Peyer's patch (tissue), 4 donors: ENCODE measurements at regions not wholly inside any gene's neighbourhood (a gene's known extent, or its start where the extent isn't known, plus 50 kb on each side); places are given as distances from the start of the nearest gene placed in this dataset.
"Not testable (repeated sequence)": the region's sequence is repeated elsewhere in the genome, so short reads cannot be mapped to it uniquely, and the experiment has no call there.

Source experiments
- DNase-seq, 3 donors: peaks; one replicate each; pipeline ENCODE4 v3.0.0-alpha.2; 2017 to 2019
- H3K27ac ChIP-seq, 4 donors: fragments of 200-600 bp; sonication (generic); one replicate each; pipeline ENCODE4 v1.5.1; 2016 to 2019
- H3K27me3 ChIP-seq, 2 donors: fragments of 200-600 bp; sonication (generic); one replicate each; pipeline ENCODE4 v1.5.1; 2019
- H3K36me3 ChIP-seq, 3 donors: fragments of 200-600 bp; sonication (generic); one replicate each; pipeline ENCODE4 v1.5.1; 2016 to 2019
- H3K4me1 ChIP-seq, 4 donors: fragments of 200-600 bp; sonication (generic); one replicate each; pipeline ENCODE4 v1.5.1; 2016 to 2019
- H3K4me3 ChIP-seq, 4 donors: fragments of 200-600 bp; sonication (generic); 1 replicate in 3 of 4; 2 replicates in 1 of 4; pipeline ENCODE4 v1.5.1; 2016 to 2019; ENCODE audit warnings: mild to moderate bottlenecking in 1 of 4
- H3K9me3 ChIP-seq, 4 donors: fragments of 200-600 bp; sonication (generic); one replicate each; pipeline ENCODE4 v1.5.1; 2016 to 2019; ENCODE audit warnings: mild to moderate bottlenecking in 1 of 4
- POLR2A ChIP-seq, 2 donors: fragments of 450-650 bp; IDR thresholded peaks; one replicate each; pipeline ENCODE4 v1.5.1; 2017; ENCODE audit warnings: antibody characterized with exemption in 2 of 2, mild to moderate bottlenecking in 2 of 2, moderate library complexity in 2 of 2
- TF ChIP-seq, protein P1 (sequence below), 6 experiments: fragments of 450-650 bp in 4 of 6; fragments of 200-600 bp in 2 of 6; sonication (generic) in 1 of 6; IDR thresholded peaks; one replicate each; pipeline ENCODE4 v1.5.1; 2017 to 2019; ENCODE audit warnings: antibody characterized with exemption in 6 of 6, mild to moderate bottlenecking in 3 of 6, moderate library complexity in 1 of 6

DNA sequence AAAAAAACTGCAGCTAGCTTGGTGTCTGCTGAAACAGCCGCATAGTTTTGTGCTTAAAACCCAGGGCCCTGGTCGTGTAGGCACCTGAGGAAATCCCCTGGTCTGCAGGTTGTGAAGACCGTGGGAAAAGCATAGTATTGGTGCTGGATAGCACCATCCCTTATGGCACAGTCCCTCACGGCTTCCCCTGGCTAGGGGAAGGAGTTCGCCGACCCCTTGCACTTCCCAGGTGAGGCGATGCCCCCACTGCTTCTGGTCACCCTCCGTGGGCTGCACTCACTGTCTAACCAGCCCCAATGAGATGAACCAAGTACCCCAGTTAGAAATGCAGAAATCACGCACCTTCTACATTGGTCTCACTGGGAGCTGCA is 1105.1 kb downstream of the STPG2 start:
- H3K9me3 ChIP-seq: no peaks in the 10 kb centered on the region
- no peaks in the 10 kb centered on the region for H3K27me3 ChIP-seq
- TF ChIP-seq POLR2A (IDR thresholded peaks at IDR 0.05): no peak
- DNase-seq: no peak
- no peaks in the 10 kb centered on the region for H3K4me1 ChIP-seq
- H3K4me3 ChIP-seq: no peak overlapping the region
- no peak overlapping the region for H3K27ac ChIP-seq
- no peaks in the 10 kb centered on the region for H3K36me3 ChIP-seq

DNA sequence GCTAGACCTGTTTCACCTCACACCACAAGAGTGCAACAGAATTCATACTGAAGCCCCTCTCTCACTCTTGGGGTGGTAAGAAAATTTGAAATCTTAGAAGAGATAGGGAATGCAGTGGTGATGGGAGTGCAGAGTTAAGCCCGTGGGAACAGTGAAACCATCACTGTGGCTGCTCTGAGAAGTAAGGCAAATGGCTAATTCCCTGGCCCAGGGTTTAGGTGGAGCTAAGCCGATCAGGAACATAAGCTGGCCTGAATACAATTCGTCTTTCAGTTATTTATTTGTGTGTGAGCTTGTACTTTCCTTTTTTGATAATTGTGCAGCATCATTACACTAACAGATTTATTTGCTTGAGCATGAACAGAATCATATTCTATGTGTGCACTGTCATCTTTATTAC is 1070.6 kb downstream of the STPG2 start:
- Histone ChIP-seq H3K36me3 (no peaks in the 10 kb centered on the region), H3K9me3 (no peaks in the 10 kb centered on the region), H3K4me1 (no peaks in the 10 kb centered on the region), H3K4me3 (no peak overlapping the region), H3K27me3 (no peaks in the 10 kb centered on the region), H3K27ac (no peak overlapping the region)
- TF ChIP-seq, protein P1, sequence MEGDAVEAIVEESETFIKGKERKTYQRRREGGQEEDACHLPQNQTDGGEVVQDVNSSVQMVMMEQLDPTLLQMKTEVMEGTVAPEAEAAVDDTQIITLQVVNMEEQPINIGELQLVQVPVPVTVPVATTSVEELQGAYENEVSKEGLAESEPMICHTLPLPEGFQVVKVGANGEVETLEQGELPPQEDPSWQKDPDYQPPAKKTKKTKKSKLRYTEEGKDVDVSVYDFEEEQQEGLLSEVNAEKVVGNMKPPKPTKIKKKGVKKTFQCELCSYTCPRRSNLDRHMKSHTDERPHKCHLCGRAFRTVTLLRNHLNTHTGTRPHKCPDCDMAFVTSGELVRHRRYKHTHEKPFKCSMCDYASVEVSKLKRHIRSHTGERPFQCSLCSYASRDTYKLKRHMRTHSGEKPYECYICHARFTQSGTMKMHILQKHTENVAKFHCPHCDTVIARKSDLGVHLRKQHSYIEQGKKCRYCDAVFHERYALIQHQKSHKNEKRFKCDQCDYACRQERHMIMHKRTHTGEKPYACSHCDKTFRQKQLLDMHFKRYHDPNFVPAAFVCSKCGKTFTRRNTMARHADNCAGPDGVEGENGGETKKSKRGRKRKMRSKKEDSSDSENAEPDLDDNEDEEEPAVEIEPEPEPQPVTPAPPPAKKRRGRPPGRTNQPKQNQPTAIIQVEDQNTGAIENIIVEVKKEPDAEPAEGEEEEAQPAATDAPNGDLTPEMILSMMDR (IDR thresholded peaks at IDR 0.05): no peak
- no peak for TF ChIP-seq POLR2A (IDR thresholded peaks at IDR 0.05)
- no peak for DNase-seq

DNA sequence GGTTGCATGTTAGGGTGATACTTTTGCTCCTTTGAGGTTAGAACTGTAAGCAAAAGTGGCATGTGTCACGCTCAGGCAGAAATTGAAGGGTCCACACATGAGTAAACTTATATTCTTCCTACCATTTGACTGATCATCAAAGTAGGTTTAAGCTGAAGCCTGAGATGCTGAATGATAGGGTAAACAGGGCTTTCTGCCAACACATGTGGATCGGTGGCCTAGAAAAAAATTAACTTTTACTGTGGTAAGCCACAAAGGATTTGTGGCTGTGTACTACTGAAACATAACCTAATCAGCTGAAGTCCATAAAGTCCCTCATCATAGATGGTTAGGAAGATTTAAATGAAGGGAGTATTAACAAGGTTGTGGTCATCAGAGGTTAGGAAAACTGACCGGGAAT is 1070.1 kb downstream of the STPG2 start:
- Histone ChIP-seq H3K36me3 (no peaks in the 10 kb centered on the region), H3K4me3 (no peak overlapping the region), H3K27me3 (no peaks in the 10 kb centered on the region), H3K4me1 (no peaks in the 10 kb centered on the region), H3K9me3 (no peaks in the 10 kb centered on the region), H3K27ac (no peak overlapping the region)
- no peak for DNase-seq
- TF ChIP-seq POLR2A (IDR thresholded peaks at IDR 0.05): no peak
- TF ChIP-seq, protein P1 (IDR thresholded peaks at IDR 0.05): no peak

DNA sequence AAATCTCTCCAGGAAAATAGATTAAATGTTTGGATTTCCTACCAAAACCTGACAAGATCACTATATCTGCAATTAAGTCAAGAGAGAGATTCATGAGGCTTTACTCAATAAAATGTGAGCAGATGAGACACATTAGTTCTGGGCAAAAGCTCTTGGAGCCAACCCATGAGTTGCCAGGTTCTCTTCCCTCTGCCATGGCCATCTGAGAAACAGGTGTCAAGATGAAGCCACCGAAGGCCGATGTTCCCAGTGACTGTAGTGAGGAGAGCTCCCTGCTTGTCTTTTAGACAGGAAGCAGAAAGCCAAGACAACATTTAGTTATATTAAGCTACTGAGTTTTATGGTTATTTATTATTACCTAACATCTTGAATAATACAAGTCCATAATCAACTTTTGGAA is 1068.7 kb downstream of the STPG2 start:
- H3K4me3 ChIP-seq: no peak overlapping the region
- H3K27ac ChIP-seq: no peak overlapping the region
- DNase-seq: no peak
- TF ChIP-seq, protein P1 (IDR thresholded peaks at IDR 0.05): no peak
- no peaks in the 10 kb centered on the region for H3K27me3 ChIP-seq
- H3K4me1 ChIP-seq: no peaks in the 10 kb centered on the region
- H3K9me3 ChIP-seq: no peaks in the 10 kb centered on the region
- H3K36me3 ChIP-seq: no peaks in the 10 kb centered on the region

DNA sequence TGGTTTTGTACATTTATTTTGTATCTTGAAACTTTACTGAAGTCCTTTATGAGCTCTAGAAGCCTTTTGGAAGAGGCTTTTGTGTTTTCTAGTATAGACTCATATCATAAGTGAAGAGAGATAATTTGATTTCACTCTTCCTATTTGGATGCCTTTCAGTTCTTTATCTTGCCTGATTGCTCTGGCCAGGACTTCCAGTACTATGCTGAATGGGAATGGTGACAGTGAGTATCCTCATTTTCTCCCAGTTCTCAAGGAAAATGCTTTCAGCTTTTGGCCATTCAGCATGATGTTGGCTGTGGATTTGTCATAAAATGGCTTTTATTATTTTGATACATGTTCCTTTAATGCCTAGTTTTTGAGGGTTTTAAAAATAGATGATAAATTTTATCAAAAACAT is 1061.3 kb downstream of the STPG2 start:
- DNase-seq: no peak
- Histone ChIP-seq H3K27me3 (no peaks in the 10 kb centered on the region), H3K4me3 (no peak overlapping the region), H3K36me3 (no peaks in the 10 kb centered on the region), H3K27ac (no peak overlapping the region), H3K4me1 (no peaks in the 10 kb centered on the region), H3K9me3 (no peaks in the 10 kb centered on the region)
- TF ChIP-seq, protein P1 (IDR thresholded peaks at IDR 0.05): no peak
- TF ChIP-seq POLR2A (IDR thresholded peaks at IDR 0.05): no peak

DNA sequence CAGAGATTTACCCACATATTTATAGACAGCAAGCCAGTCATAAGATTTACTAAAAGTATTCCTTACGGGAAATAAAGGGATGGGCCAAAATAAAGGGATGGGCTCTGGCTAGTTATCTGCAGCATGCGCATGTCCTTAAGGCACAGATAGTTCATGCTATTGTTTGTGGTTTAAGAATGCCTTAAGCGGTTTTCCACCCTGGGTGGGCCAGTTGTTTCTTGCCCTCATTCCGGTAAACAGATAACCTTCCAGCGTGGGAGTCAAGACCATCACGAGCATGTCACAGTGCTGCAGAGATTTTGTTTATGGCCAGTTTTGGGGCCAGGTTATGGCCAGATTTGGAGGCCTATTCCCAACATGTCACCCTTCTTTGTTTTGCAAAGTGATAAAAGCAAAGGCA is 1046.2 kb downstream of the STPG2 start:
- not testable (repeated sequence) for H3K27me3 ChIP-seq, H3K4me1 ChIP-seq, H3K9me3 ChIP-seq, H3K4me3 ChIP-seq, H3K27ac ChIP-seq, H3K36me3 ChIP-seq, DNase-seq

DNA sequence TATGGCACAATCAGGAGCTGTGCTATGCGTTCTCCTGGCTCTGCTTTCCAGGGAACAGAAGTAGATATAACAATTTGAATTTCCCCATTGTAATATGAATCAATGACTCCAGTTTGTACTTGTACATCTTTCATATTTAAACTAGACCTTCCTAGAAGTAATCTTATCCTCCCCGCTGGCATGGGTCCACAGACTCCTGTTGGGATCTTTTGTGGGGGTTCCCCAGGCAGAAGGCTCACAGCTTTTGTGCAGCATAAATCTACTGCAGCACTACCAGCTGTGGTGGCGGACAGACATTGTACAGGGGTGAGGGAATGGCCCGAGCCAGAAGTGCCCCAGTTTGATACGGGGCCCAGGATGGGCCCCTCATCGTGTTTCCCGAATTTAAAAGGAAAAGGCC is 1042.1 kb downstream of the STPG2 start:
- not testable (repeated sequence) for H3K27ac ChIP-seq, H3K27me3 ChIP-seq, H3K9me3 ChIP-seq, H3K4me1 ChIP-seq, DNase-seq, H3K4me3 ChIP-seq, H3K36me3 ChIP-seq
